HG03439 (cell line): ENCODE measurements at regions not wholly inside any gene's neighbourhood (a gene's known extent, or its start where the extent isn't known, plus 50 kb on each side); places are given as distances from the start of the nearest gene placed in this dataset.
"Not testable (repeated sequence)": the region's sequence is repeated elsewhere in the genome, so short reads cannot be mapped to it uniquely, and the experiment has no call there.

ENCODE experiments used
- ATAC-seq: cut with Tn5 transposase; IDR thresholded peaks from one replicate; pipeline ENCODE4 v1.9.1; 2021; ENCODE audit warnings: mild to moderate bottlenecking, moderate library complexity; ENCODE audit not compliant: unreplicated experiment

GRCh38 chr12:89875809-89876208 is 167.2 kb upstream of the ATP2B1 start:
- ATAC-seq = no peak

GRCh38 chr12:89875225-89875624 is 166.6 kb upstream of the ATP2B1 start:
- ATAC-seq = no peak

- no peak for ATAC-seq
Observed at GRCh38 chr12:89874146-89874545, 165.5 kb upstream of the ATP2B1 start.

- no peak for ATAC-seq
Observed at GRCh38 chr12:89873745-89874144, 165.1 kb upstream of the ATP2B1 start.

GRCh38 chr12:89872922-89873630 is 164.4 kb upstream of the ATP2B1 start:
- ATAC-seq = no peak

DNA sequence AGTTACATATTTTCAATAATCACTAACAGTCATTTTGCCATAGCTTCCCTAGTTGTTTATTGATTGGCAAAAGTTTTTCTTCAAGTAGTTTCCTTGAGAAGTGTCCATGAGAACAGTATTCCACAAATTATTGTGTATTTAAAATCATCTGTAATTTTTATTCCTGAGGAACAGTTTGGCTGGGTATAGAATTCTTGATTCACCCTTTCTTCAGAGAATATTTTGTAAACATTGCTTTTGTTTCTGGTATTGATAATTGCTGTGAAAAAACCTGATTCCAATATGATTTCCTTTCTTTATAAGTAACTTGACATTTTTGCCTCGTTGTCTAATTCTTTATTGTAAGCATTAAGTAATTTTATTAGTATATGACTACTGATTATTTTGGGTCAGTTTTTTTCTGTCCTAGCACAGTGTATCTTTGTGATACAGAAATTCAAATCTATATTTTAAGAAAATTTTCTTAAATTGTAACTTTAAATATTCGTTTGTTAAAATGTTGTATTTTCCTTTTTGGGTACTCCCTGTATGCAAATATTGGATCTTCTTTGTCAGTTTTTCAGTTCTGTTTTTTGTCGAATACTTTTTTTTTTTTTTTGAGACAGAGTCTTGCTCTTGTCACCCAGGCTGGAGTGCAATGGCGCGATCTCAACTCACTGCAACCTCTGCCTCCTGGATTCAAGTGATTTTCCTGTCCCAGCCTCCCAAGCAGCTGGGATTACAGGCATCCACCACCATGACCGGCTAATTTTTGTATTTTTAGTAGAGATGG is 162.0 kb upstream of the ATP2B1 start:
- ATAC-seq = no peak

DNA sequence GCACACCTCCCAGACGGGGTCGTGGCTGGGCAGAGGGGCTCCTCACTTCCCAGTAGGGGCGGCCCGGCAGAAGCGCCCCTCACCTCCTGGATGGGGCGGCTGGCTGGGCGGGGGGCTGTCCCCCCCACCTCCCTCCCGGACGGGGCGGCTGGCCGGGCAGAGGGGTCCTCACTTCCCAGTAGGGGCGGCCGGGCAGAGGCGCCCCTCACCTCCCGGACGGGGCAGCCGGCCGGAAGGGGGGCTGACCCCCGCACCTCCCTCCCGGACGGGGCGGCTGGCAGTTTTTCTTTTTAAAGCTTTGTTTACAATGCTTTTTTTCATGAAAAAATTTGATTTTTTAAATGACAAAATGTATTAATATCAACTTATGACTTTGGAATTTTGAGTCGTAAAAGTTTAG is 159.0 kb upstream of the ATP2B1 start:
- not testable (repeated sequence) for ATAC-seq

DNA sequence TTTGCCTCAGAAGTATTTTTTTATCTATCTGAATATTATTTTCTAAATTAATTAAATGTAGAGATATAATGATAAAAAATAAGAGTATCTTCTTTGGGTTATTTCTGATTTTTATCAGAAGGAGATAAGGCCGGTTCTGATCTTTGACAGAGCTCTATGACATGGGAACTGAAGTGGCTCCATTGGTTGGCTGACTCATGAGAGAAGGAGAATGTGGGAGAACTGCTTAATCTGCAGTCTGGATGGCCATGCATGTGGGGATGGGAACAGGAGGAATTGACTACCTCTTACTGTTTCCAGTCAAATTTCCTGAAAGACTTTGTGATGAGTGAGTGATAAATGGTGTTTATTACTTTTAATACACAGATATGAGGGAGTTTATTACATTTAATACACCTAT is 155.8 kb upstream of the ATP2B1 start:
- ATAC-seq = no peak

GRCh38 chr12:89863968-89864367 is 155.3 kb upstream of the ATP2B1 start:
- ATAC-seq = peak; percentile 20

- peak; percentile 68 for ATAC-seq
Observed at GRCh38 chr12:89863493-89863938, 154.9 kb upstream of the ATP2B1 start.

DNA sequence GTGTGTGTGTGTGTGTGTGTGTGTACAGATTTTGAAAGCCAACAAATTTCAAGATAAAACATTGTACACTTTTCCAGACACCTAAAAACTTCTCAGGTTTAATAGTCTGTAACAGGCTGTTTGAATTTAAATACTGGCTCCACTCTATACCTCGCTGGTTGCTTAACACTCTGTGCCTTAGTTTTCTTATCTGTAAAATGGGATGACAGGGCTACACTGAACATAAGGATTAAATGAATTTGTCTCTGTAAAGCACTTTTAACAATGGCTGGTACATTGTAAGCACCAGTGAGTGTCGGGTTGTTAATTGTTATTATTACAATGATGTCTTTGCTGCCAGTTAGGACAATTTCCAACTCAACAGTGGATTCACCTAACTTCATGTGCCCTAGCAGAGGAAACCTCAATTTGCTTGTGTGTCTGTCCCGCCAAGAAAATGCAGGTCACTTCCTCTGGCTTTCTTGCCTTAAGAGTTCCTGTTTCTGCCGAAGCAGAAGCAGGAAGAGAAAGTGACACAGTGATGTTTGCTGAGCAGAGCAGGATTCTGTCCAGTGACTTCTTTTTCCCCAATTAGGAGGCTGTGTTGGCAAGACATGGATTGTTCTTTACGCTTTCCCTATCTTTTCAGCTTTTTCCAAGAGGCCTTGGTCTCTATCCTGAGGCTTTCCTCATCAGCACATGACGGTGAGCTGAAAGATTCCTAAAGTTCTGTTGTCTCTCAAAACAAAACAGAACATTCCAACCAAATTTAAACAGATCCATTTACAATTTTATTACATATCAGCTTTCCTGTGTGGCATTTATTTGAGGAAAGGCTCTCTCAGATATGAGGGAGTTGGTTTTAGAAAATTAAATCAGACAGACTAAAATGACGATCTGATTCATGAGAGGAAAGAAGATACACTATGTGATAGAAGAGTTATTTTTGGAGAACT is 154.1 kb upstream of the ATP2B1 start:
- peak; percentile 60 for ATAC-seq

GRCh38 chr12:89861086-89861485 is 152.4 kb upstream of the ATP2B1 start:
- no peak for ATAC-seq

GRCh38 chr12:89859508-89860220 is 151.0 kb upstream of the ATP2B1 start:
- no peak for ATAC-seq

GRCh38 chr12:89858718-89859117 is 150.1 kb upstream of the ATP2B1 start:
- no peak for ATAC-seq

DNA sequence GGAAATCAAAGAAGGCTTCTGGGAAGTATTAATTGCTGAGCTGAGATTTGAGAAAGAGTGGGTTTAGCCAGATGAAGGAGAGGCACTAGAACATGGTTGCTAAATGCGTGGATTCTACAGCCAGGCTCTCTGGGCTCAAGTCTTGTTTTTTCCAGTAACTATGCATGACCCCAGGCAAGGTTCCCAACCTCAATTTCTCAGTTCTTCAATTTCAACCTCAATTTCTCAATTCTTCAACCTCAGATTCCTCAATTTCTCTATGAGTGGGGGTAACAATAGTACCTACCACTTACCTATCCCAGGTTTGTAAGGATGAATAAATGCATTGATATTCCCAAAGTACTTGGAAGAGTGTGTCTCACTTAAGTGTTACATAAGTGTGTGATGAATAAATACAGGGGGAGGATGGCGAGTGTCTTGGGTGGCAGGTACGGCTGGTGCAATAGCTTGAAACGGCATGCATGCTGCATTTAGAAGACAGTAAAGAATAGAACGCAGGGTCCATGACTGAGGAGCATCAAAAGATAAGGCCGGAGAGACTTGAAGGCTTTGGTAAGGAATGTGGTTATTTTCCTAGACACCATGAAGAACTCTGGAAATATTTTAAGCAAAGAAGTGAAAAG is 149.1 kb upstream of the ATP2B1 start:
- ATAC-seq = no peak

DNA sequence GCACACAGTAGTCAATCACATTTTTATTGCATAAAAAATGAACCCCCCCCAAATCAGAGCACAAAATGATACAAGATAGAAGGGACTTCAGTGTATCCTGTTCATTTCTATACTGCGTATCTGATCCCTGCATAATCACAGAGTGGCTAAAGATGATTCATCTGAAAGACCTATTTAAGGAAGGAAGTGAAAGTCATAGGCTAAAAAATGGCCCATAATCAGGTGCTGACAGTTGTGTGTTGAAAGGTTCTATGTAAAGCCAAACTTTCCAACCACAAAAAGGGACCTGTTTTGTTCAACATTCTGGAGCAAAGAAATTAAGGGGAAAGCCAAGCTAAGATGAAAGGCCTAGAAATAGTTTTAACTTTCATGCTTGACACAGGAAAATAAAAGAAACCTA is 147.8 kb upstream of the ATP2B1 start:
- peak; percentile 76 for ATAC-seq

DNA sequence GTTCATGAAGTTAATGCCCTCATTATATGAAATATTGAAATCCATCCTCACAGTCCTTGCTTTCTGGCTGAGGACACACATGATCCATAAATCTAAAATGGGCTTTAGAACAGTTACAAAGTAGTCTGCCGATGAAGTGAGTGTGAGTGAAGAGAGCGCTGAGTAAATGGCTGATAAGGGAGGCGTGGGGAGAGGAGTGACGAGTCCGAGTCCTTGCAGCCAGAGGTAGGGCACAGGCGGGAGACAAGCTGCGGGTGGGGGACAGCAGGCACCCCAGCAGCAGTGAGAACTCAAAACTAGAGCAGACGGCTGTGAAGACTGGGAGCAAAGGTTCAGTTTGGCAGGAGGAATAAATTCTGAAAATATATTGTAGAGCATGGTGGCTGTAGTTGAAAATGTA is 140.1 kb upstream of the ATP2B1 start:
- no peak for ATAC-seq

- ATAC-seq = no peak
Observed at GRCh38 chr12:89846473-89847055, 137.9 kb upstream of the ATP2B1 start.

GRCh38 chr12:89845767-89846166 is 137.1 kb upstream of the ATP2B1 start:
- no peak for ATAC-seq

GRCh38 chr12:89845366-89845765 is 136.7 kb upstream of the ATP2B1 start:
- ATAC-seq = no peak
